ENCODE measurements at regions not wholly inside any gene's neighbourhood (a gene's known extent, or its start where the extent isn't known, plus 50 kb on each side); places are given as distances from the start of the nearest gene placed in this dataset.
"Not testable (repeated sequence)": the region's sequence is repeated elsewhere in the genome, so short reads cannot be mapped to it uniquely, and the experiment has no call there.

GRCh38 chr13:90838317-90838960 lies 509.0 kb upstream of the MIR17HG start:
- DNase-seq = no peak

GRCh38 chr13:90839061-90839460 lies 508.4 kb upstream of the MIR17HG start:
- DNase-seq = no peak

DNA sequence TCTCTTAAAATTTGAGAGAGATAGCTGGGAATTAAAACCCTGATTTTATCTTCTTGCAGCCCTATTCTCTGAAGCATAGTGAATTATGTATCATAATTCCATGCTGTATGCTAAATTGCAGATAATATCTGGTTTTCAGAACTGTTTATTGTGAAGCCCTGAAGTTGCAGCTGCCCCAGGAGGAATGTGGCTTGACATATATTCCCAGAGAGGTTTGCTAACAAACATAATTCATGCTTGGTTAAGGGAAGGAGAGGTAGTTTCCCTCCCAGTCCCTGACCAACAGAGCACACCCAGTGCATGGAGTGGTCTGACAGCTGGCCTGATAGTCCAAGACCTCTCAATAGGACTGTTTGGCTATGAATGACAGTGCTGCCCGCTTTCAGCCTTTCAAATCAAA lies 500.6 kb upstream of the MIR17HG start:
- no peak for DNase-seq

- not testable (repeated sequence) for DNase-seq
These were observed 493.8 kb upstream of the MIR17HG start for GRCh38 chr13:90853666-90854065.

GRCh38 chr13:90857921-90858320 lies 489.6 kb upstream of the MIR17HG start:
- no peak for DNase-seq

GRCh38 chr13:90866006-90866405 lies 481.5 kb upstream of the MIR17HG start:
- no peak for DNase-seq

GRCh38 chr13:90867336-90867683 lies 480.2 kb upstream of the MIR17HG start:
- DNase-seq = peak; percentile 59

GRCh38 chr13:90868321-90868920 lies 479.1 kb upstream of the MIR17HG start:
- DNase-seq = peak; percentile 15

DNA sequence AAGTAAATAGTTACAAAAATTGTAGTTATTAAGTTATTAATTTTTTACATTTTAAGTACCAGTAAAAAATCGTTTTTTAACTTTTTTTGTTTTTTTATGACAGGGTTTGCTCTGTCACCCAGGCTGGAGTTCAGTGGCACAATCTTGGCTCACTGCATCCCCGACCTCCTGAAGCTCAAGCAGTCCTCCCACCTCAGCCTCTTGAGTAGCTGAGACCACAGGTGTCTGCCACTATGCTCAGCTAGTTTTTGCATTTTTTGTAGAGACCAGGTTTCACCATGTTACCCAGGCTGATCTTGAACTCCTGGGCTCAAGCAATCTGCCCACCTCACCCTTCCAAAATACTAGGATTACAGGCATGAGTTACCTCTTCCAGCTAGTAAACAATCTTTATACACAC lies 477.9 kb upstream of the MIR17HG start:
- DNase-seq = no peak

- DNase-seq = no peak
These were observed 474.9 kb upstream of the MIR17HG start for GRCh38 chr13:90872491-90873025.

GRCh38 chr13:90880790-90881189 lies 466.7 kb upstream of the MIR17HG start:
- no peak for DNase-seq

GRCh38 chr13:90882551-90882950 lies 464.9 kb upstream of the MIR17HG start:
- DNase-seq = no peak

- no peak for DNase-seq
These were observed 463.9 kb upstream of the MIR17HG start for GRCh38 chr13:90883592-90883991.

GRCh38 chr13:90884066-90884465 lies 463.4 kb upstream of the MIR17HG start:
- no peak for DNase-seq

DNA sequence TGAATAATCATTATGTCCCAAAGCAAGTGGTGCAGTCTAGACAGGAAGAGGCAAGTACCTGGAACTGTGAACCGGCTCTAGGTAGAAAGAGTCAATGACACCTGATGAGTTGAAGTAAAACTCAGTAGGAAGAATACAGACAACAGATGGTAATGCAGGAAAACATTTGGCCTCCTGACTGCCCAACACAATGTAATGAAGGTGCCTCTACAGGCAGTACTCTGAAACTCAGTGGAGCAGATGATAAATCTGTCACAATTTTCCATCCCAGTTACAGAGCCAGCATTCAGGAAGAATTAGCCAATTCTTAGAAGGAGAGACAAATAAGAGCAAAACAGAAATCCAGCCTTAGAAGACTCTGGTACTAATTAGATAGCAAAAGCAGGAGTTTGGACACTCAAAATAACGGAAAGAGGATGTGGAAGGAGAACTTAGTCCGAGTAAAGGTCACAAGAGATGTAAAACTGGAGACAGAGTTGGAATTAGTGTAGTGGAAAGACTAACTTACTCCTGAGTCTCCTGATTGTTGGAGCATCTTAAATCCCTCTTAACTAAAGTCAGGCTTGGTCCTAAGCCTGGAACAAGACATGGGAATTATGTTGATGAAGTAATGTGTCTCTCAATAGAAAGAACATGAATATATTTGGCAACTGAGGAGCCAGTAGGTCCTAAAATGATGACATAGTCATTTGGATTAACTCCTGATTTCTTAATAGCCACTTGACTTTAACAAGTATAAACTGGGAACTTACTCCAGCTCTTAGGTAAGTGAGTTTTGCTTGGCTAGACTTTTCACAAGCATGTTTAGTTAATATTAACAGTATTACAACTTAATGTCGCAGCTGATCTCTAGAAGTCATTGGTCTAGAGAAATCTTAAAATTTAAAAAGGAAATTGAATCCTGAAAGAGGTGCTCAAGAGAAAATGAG lies 457.3 kb upstream of the MIR17HG start:
- no peak for DNase-seq

- DNase-seq = no peak
These were observed 456.2 kb upstream of the MIR17HG start for GRCh38 chr13:90891329-90891728.

DNA sequence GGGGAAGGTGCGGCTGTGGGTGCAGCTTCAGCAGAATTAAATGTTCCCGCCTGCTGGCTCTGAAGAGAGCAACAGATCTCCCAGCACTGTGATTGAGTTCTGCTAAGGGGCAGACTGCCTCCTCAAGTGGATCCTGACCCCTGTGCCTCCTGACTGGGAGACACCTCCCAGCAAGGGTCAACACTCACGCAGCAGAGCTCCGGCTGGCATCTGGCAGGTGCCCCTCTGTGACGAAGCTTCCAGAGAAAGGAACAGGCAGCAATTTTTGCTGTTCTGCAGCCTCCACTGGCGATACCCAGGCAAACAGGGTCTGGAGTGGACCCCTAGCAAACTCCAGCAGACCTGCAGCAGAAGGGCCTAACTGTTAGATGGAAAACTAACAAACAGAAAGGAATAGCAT lies 454.3 kb upstream of the MIR17HG start:
- DNase-seq = not testable (repeated sequence)

- DNase-seq = no peak
These were observed 451.5 kb upstream of the MIR17HG start for GRCh38 chr13:90896002-90896401.

GRCh38 chr13:90898811-90899210 lies 448.7 kb upstream of the MIR17HG start:
- DNase-seq = no peak

DNA sequence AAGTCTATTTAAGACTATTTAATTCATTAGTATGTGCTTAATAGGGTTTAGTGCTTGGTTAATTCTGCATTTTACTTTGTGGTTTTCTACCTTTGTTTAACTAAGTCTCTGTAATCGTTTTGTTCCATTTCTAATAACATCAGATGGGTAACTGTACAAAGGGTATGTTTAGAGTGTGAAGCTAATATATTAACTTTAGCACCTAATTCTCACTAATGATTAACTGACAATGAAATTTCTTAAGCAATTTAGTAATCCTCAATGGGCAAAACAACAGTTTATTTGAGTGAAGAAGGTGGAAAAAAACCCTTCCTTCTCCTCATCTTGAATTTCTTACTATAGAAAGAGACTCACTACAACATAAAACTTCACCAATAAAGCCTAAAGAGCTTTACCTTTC lies 448.1 kb upstream of the MIR17HG start:
- no peak for DNase-seq

- DNase-seq = no peak
These were observed 445.2 kb upstream of the MIR17HG start for GRCh38 chr13:90902255-90902654.

DNA sequence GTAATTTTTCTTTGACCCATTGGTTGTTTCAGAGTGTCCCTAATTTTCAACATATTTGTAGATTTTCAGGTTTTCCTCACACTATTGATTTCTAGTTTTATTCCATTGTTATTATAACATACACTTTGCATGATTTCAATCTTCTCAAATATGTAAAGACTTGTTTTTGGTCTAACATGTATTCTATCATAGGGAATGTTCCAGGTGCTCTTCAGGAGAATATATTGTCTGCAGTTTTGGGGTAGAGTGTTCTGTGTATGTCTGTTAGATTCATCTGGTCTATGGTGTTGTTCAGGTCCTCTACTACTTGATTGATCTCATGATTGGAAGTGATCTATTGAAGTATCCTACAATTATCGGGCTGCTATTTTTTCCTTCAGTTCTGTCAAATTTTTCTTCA lies 440.9 kb upstream of the MIR17HG start:
- DNase-seq = no peak

DNA sequence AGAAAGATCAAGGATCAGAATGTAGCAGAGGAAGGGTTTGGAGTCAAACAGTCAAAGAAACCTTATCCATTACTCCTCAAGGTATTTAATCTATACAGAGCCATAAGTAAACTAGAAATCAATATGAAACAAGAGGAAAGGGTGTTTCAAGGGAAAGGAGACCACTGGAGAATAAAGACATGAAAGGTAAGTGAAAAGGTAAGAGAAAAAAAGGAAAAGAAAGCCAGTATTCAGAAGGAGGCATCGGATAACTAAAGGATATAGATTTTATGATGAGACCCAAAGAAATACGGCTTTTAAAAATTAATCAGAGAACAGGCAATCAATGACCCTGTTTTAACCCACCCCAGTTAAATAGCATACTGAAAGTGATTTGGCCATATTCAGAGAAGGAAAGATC lies 438.7 kb upstream of the MIR17HG start:
- DNase-seq = no peak
